ENCODE measurements at regions not wholly inside any gene's neighbourhood (a gene's known extent, or its start where the extent isn't known, plus 50 kb on each side); places are given as distances from the start of the nearest gene placed in this dataset.

- no peak for DNase-seq
These were observed 416.1 kb upstream of the ETAA1 start for GRCh38 chr2:66981074-66981473.

GRCh38 chr2:66982766-66983165 lies 414.4 kb upstream of the ETAA1 start:
- DNase-seq, result no peak

- DNase-seq, result no peak
These were observed 412.3 kb upstream of the ETAA1 start for GRCh38 chr2:66984864-66985263.

GRCh38 chr2:66985906-66986305 lies 411.2 kb upstream of the ETAA1 start:
- DNase-seq, result no peak

GRCh38 chr2:66987733-66988132 lies 409.4 kb upstream of the ETAA1 start:
- DNase-seq, result no peak

GRCh38 chr2:66994654-66995053 lies 402.5 kb upstream of the ETAA1 start:
- no peak for DNase-seq

GRCh38 chr2:66995636-66996035 lies 401.5 kb upstream of the ETAA1 start:
- no peak for DNase-seq

- DNase-seq, result no peak
These were observed 394.3 kb upstream of the ETAA1 start for GRCh38 chr2:67002618-67003371.

GRCh38 chr2:67006373-67006960 lies 390.7 kb upstream of the ETAA1 start:
- DNase-seq, result peak in 1 of 2 experiments; percentile 34

- DNase-seq, result no peak
These were observed 389.0 kb upstream of the ETAA1 start for GRCh38 chr2:67008155-67008554.

- DNase-seq, result no peak
These were observed 385.0 kb upstream of the ETAA1 start for GRCh38 chr2:67012165-67012564.

GRCh38 chr2:67013821-67014220 lies 383.3 kb upstream of the ETAA1 start:
- no peak for DNase-seq

- DNase-seq, result no peak
These were observed 381.5 kb upstream of the ETAA1 start for GRCh38 chr2:67015681-67016080.

- DNase-seq, result no peak
These were observed 378.8 kb upstream of the ETAA1 start for GRCh38 chr2:67018301-67018700.

GRCh38 chr2:67032076-67032475 lies 365.1 kb upstream of the ETAA1 start:
- DNase-seq, result no peak

GRCh38 chr2:67036444-67036843 lies 360.7 kb upstream of the ETAA1 start:
- DNase-seq, result no peak

GRCh38 chr2:67037655-67038054 lies 359.5 kb upstream of the ETAA1 start:
- no peak for DNase-seq

GRCh38 chr2:67038195-67038594 lies 358.9 kb upstream of the ETAA1 start:
- DNase-seq, result no peak

GRCh38 chr2:67039058-67039457 lies 358.1 kb upstream of the ETAA1 start:
- DNase-seq, result no peak

GRCh38 chr2:67039517-67040103 lies 357.5 kb upstream of the ETAA1 start:
- no peak for DNase-seq

GRCh38 chr2:67041051-67041450 lies 356.1 kb upstream of the ETAA1 start:
- no peak for DNase-seq

- no peak for DNase-seq
These were observed 353.2 kb upstream of the ETAA1 start for GRCh38 chr2:67043781-67044478.

GRCh38 chr2:67046591-67046990 lies 350.5 kb upstream of the ETAA1 start:
- DNase-seq, result no peak

GRCh38 chr2:67048314-67048713 lies 348.8 kb upstream of the ETAA1 start:
- DNase-seq, result no peak

All from cerebellar nuclear complex (tissue), 1 donor.